Body of pancreas (tissue), 4 donors: ENCODE measurements at regions not wholly inside any gene's neighbourhood (a gene's known extent, or its start where the extent isn't known, plus 50 kb on each side); places are given as distances from the start of the nearest gene placed in this dataset.

Source experiments
- CTCF ChIP-seq, 7 experiments: fragments of 450-650 bp in 4 of 7; fragments of 200-600 bp in 3 of 7; sonication (generic) in 3 of 7; IDR thresholded peaks; one replicate each; pipeline ENCODE4 v1.5.1; 2016 to 2019; ENCODE audit warnings: antibody characterized with exemption in 7 of 7
- POLR2A ChIP-seq, 3 donors: fragments of 450-650 bp; IDR thresholded peaks; one replicate each; pipeline ENCODE4 v1.6.1; 2016; ENCODE audit warnings: antibody characterized with exemption in 3 of 3, mild to moderate bottlenecking in 2 of 3

DNA sequence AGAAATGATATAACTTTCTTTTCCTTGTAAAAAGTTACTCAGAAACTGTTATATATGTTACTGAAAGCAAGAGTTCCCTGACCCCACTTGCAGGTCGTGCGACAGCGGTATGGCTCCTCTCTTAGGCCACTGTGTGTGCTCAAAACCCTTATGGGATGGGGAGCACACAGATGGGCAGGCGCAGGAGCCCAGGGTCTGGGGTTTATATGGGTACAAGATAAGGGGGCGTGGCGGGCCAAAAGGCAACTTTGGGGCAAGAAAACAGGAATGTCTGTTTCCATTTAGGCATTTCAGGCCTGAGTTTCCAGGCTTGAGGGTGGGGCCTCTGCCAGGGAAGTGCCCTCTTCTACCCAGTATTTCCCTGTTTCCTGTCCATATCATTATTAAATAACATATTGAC is 736.5 kb downstream of the VGLL3 start:
- TF ChIP-seq CTCF (IDR thresholded peaks at IDR 0.05) (no peak), POLR2A (IDR thresholded peaks at IDR 0.05) (no peak)
